SK-N-SH treated with all-trans-retinoic acid at 6 μM for 48 hours (cell line): ENCODE measurements at regions not wholly inside any gene's neighbourhood (a gene's known extent, or its start where the extent isn't known, plus 50 kb on each side); places are given as distances from the start of the nearest gene placed in this dataset.

Source experiments
- ATAC-seq: fragments of 200-7000 bp; cut with Tn5 transposase; 3 replicates; pipeline ENCODE4 v1.9.1; 2020; ENCODE audit warnings: mild to moderate bottlenecking, moderate library complexity
- ARNTL ChIP-seq: fragments of 450-650 bp; formaldehyde crosslinking; IDR thresholded peaks from 2 replicates; pipeline ENCODE4 v1.5.0; 2020; ENCODE audit warnings: low read depth, mild to moderate bottlenecking, moderate library complexity, borderline replicate concordance
- BACH2 ChIP-seq: fragments of 250-450 bp; sonication (Bioruptor Pico); IDR thresholded peaks from 2 replicates; pipeline ENCODE4 v1.9.0; 2021; ENCODE audit warnings: mild to moderate bottlenecking, borderline replicate concordance
- CREB5 ChIP-seq: fragments of 250-450 bp; sonication (Bioruptor Pico); IDR thresholded peaks from 2 replicates; pipeline ENCODE4 v1.5.1; 2020; ENCODE audit warnings: low read depth, mild to moderate bottlenecking, moderate library complexity
- CSDC2 ChIP-seq: fragments of 250-450 bp; sonication (Bioruptor Pico); IDR thresholded peaks from 2 replicates; pipeline ENCODE4 v1.5.0; 2020; ENCODE audit warnings: mild to moderate bottlenecking, moderate library complexity
- CSRNP3 ChIP-seq: fragments of 250-450 bp; sonication (Bioruptor Pico); IDR thresholded peaks from 2 replicates; pipeline ENCODE4 v1.5.1; 2021; ENCODE audit warnings: mild to moderate bottlenecking, moderate library complexity
- ESRRG ChIP-seq: fragments of 250-450 bp; sonication (Bioruptor Pico); IDR thresholded peaks from 2 replicates; pipeline ENCODE4 v1.6.1; 2021; ENCODE audit warnings: mild to moderate bottlenecking
- GLIS3 ChIP-seq: fragments of 250-450 bp; sonication (Bioruptor Pico); IDR thresholded peaks from 2 replicates; pipeline ENCODE4 v1.5.0; 2020; ENCODE audit warnings: mild to moderate bottlenecking, moderate library complexity
- OSR1 ChIP-seq: fragments of 250-450 bp; sonication (Bioruptor Pico); IDR thresholded peaks from 2 replicates; pipeline ENCODE4 v1.8.0; 2022; ENCODE audit warnings: moderate library complexity, mild to moderate bottlenecking, inconsistent platforms
- PATZ1 ChIP-seq: fragments of 250-450 bp; sonication (Bioruptor Pico); IDR thresholded peaks from 2 replicates; pipeline ENCODE4 v1.8.0; 2020; ENCODE audit warnings: mild to moderate bottlenecking, moderate library complexity, borderline replicate concordance
- POU6F1 ChIP-seq: fragments of 250-450 bp; sonication (Bioruptor Pico); IDR thresholded peaks from 2 replicates; pipeline ENCODE4 v1.8.0; 2021; ENCODE audit warnings: low read depth, mild to moderate bottlenecking, moderate library complexity, borderline replicate concordance
- PPARA ChIP-seq: fragments of 250-450 bp; sonication (Bioruptor Pico); IDR thresholded peaks from 2 replicates; pipeline ENCODE4 v1.5.0; 2020; ENCODE audit warnings: mild to moderate bottlenecking, borderline replicate concordance
- RARB ChIP-seq: fragments of 250-450 bp; sonication (Bioruptor Pico); IDR thresholded peaks from 2 replicates; pipeline ENCODE4 v1.8.0; 2021; ENCODE audit warnings: mild to moderate bottlenecking, moderate library complexity
- SNAI2 ChIP-seq: fragments of 250-450 bp; sonication (Bioruptor Pico); IDR thresholded peaks from 2 replicates; pipeline ENCODE4 v1.5.0; 2020; ENCODE audit warnings: mild to moderate bottlenecking, moderate library complexity
- TOX ChIP-seq: fragments of 250-450 bp; sonication (Bioruptor Pico); IDR thresholded peaks from 2 replicates; pipeline ENCODE4 v1.8.0; 2021; ENCODE audit warnings: mild to moderate bottlenecking, moderate library complexity, borderline replicate concordance
- TSHZ2 ChIP-seq: fragments of 250-450 bp; sonication (Bioruptor Pico); IDR thresholded peaks from 2 replicates; pipeline ENCODE4 v1.5.0; 2020; ENCODE audit warnings: mild to moderate bottlenecking, moderate library complexity
- ZC3H10 ChIP-seq: fragments of 250-450 bp; sonication (Bioruptor Pico); IDR thresholded peaks from 2 replicates; pipeline ENCODE4 v1.5.1; 2021; ENCODE audit warnings: mild to moderate bottlenecking, moderate library complexity
- ZFP3 ChIP-seq: fragments of 250-450 bp; sonication (Bioruptor Pico); IDR thresholded peaks from 2 replicates; pipeline ENCODE4 v1.5.0; 2020; ENCODE audit warnings: mild to moderate bottlenecking, moderate library complexity
- ZFP30 ChIP-seq: fragments of 450-650 bp; formaldehyde crosslinking; IDR thresholded peaks from 2 replicates; pipeline ENCODE4 v1.5.0; 2022; ENCODE audit warnings: mild to moderate bottlenecking, moderate library complexity
- ZNF565 ChIP-seq: fragments of 450-650 bp; formaldehyde crosslinking; conservative IDR thresholded peaks from 2 replicates; pipeline ENCODE4 v1.5.0; 2020; ENCODE audit warnings: low read depth, mild to moderate bottlenecking, moderate library complexity
- ZNF70 ChIP-seq: fragments of 450-650 bp; formaldehyde crosslinking; IDR thresholded peaks from 2 replicates; pipeline ENCODE4 v1.5.0; 2020; ENCODE audit warnings: mild to moderate bottlenecking, moderate library complexity
- ZNF8 ChIP-seq: fragments of 450-650 bp; formaldehyde crosslinking; IDR thresholded peaks from 2 replicates; pipeline ENCODE4 v1.5.0; 2020; ENCODE audit warnings: mild to moderate bottlenecking, moderate library complexity

GRCh38 chr2:66802877-66803276, 368.0 kb downstream of the MEIS1 start (continued):
- TF ChIP-seq PATZ1 (CRISPR knock-in tag) (no peak), OSR1 (CRISPR knock-in tag) (no peak), GLIS3 (CRISPR knock-in tag) (no peak)
- TF ChIP-seq, all 23 proteins: peak for 0

- no peak for ATAC-seq
- TF ChIP-seq OSR1 (CRISPR knock-in tag), result no peak
- no peak for TF ChIP-seq ZNF8 (CRISPR knock-in tag)
- no peak for TF ChIP-seq ZNF565 (CRISPR knock-in tag)
- no peak for TF ChIP-seq TSHZ2
- no peak for TF ChIP-seq RARB (CRISPR knock-in tag)
- no peak for TF ChIP-seq SNAI2 (CRISPR knock-in tag)
- no peak for TF ChIP-seq ZFP3 (CRISPR knock-in tag)
- no peak for TF ChIP-seq PPARA (CRISPR knock-in tag)
- TF ChIP-seq ZC3H10 (CRISPR knock-in tag), result no peak
- no peak for TF ChIP-seq PATZ1 (CRISPR knock-in tag)
- no peak for TF ChIP-seq ESRRG (CRISPR knock-in tag)
- TF ChIP-seq ZNF70 (CRISPR knock-in tag), result no peak
- no peak for TF ChIP-seq CSRNP3 (CRISPR knock-in tag)
- no peak for TF ChIP-seq TOX (CRISPR knock-in tag)
- TF ChIP-seq ARNTL (CRISPR knock-in tag), result no peak
- TF ChIP-seq CSDC2 (CRISPR knock-in tag), result no peak
These were observed 368.8 kb downstream of the MEIS1 start for GRCh38 chr2:66803726-66804125.

- ATAC-seq, result no peak
- no peak for TF ChIP-seq SNAI2 (CRISPR knock-in tag)
- TF ChIP-seq ZFP30 (CRISPR knock-in tag), result no peak
These were observed 370.3 kb downstream of the MEIS1 start for GRCh38 chr2:66805016-66805865.

- TF ChIP-seq ZNF8 (CRISPR knock-in tag), result no peak
- TF ChIP-seq BACH2 (CRISPR knock-in tag), result no peak
- TF ChIP-seq POU6F1 (CRISPR knock-in tag), result no peak
- TF ChIP-seq TOX (CRISPR knock-in tag), result no peak
- no peak for TF ChIP-seq ZNF70 (CRISPR knock-in tag)
- TF ChIP-seq CREB5 (CRISPR knock-in tag), result no peak
- TF ChIP-seq ZFP3 (CRISPR knock-in tag), result no peak
- no peak for TF ChIP-seq TSHZ2
- no peak for TF ChIP-seq ESRRG (CRISPR knock-in tag)
- TF ChIP-seq, all 23 proteins: peak for 0
- no peak for ATAC-seq
These were observed 371.0 kb downstream of the MEIS1 start for GRCh38 chr2:66805968-66806367.
